22Rv1 (cell line): ENCODE measurements at regions not wholly inside any gene's neighbourhood (a gene's known extent, or its start where the extent isn't known, plus 50 kb on each side); places are given as distances from the start of the nearest gene placed in this dataset.

Source experiments
- H3K27ac ChIP-seq: fragments of 450-650 bp; 2 replicates; pipeline ENCODE4 v1.5.1; 2017
- CTCF ChIP-seq: fragments of 450-650 bp; IDR thresholded peaks from 2 replicates; pipeline ENCODE4 v1.5.1; 2017; ENCODE audit warnings: mild to moderate bottlenecking
- ZFX ChIP-seq: fragments of 450-650 bp; IDR thresholded peaks from 2 replicates; pipeline ENCODE4 v1.6.1; 2017; ENCODE audit warnings: antibody characterized with exemption, borderline replicate concordance

GRCh38 chr12:42960087-42960527, 370.6 kb upstream of the PRICKLE1 start:
- TF ChIP-seq ZFX = no peak
- TF ChIP-seq CTCF = no peak
- no peak overlapping the region for H3K27ac ChIP-seq

- H3K27ac ChIP-seq = no peak overlapping the region
- TF ChIP-seq CTCF = no peak
- no peak for TF ChIP-seq ZFX
Observed at GRCh38 chr12:42958291-42958674, 368.7 kb upstream of the PRICKLE1 start.

GRCh38 chr12:42957561-42958290, 368.2 kb upstream of the PRICKLE1 start:
- no peak for TF ChIP-seq ZFX
- TF ChIP-seq CTCF = no peak
- no peak overlapping the region for H3K27ac ChIP-seq

- no peak overlapping the region for H3K27ac ChIP-seq
- TF ChIP-seq ZFX (no peak), CTCF (no peak)
Observed at GRCh38 chr12:42957136-42957535, 367.6 kb upstream of the PRICKLE1 start.

GRCh38 chr12:42953021-42953420, 363.5 kb upstream of the PRICKLE1 start:
- H3K27ac ChIP-seq = no peak overlapping the region
- TF ChIP-seq ZFX = no peak
- no peak for TF ChIP-seq CTCF

GRCh38 chr12:42946871-42947381, 357.4 kb upstream of the PRICKLE1 start:
- no peak for TF ChIP-seq ZFX
- TF ChIP-seq CTCF = no peak

GRCh38 chr12:42945927-42946326, 356.4 kb upstream of the PRICKLE1 start:
- TF ChIP-seq ZFX (no peak), CTCF (no peak)
- H3K27ac ChIP-seq = no peak overlapping the region

More at GRCh38 chr12:42946871-42947381, 357.4 kb upstream of the PRICKLE1 start:
- no peak overlapping the region for H3K27ac ChIP-seq
